Uterus (tissue), 3 donors: ENCODE measurements at regions not wholly inside any gene's neighbourhood (a gene's known extent, or its start where the extent isn't known, plus 50 kb on each side); places are given as distances from the start of the nearest gene placed in this dataset.
"Not testable (repeated sequence)": the region's sequence is repeated elsewhere in the genome, so short reads cannot be mapped to it uniquely, and the experiment has no call there.

Experiments
- DNase-seq, 2 donors: peaks; one replicate each; pipeline ENCODE4 v3.0.0-alpha.2; 2019 to 2020
- H3K27ac ChIP-seq, 2 donors: fragments of 200-600 bp; sonication (generic); 1 replicate in 1 of 2; 2 replicates in 1 of 2; pipeline ENCODE4 v1.5.1; 2016 to 2018
- H3K27me3 ChIP-seq, 2 donors: fragments of 200-600 bp; sonication (generic); one replicate each; pipeline ENCODE4 v1.5.1; 2018 to 2019; ENCODE audit warnings: control low read depth in 1 of 2
- H3K36me3 ChIP-seq, 2 donors: fragments of 200-600 bp; sonication (generic); one replicate each; pipeline ENCODE4 v1.5.1; 2019; ENCODE audit warnings: control low read depth in 1 of 2
- H3K4me1 ChIP-seq, 2 donors: fragments of 200-600 bp; sonication (generic); one replicate each; pipeline ENCODE4 v1.5.1; 2018 to 2019; ENCODE audit warnings: control low read depth in 1 of 2
- H3K4me3 ChIP-seq, 2 donors: fragments of 200-600 bp; sonication (generic); 1 replicate in 1 of 2; 2 replicates in 1 of 2; pipeline ENCODE4 v1.5.1; 2018 to 2019; ENCODE audit warnings: mild to moderate bottlenecking in 1 of 2
- H3K9me3 ChIP-seq, 2 donors: fragments of 200-600 bp; sonication (generic); one replicate each; pipeline ENCODE4 v1.5.1; 2019; ENCODE audit warnings: control low read depth in 1 of 2
- CTCF ChIP-seq, 4 experiments: fragments of 200-600 bp in 2 of 4; fragments of 450-650 bp in 2 of 4; sonication (generic) in 2 of 4; IDR thresholded peaks; one replicate each; pipeline ENCODE4 v1.5.1; 2016 to 2019; ENCODE audit warnings: antibody characterized with exemption in 4 of 4, mild to moderate bottlenecking in 2 of 4, moderate library complexity in 1 of 4
- POLR2A ChIP-seq, 2 donors: fragments of 450-650 bp; IDR thresholded peaks; one replicate each; pipeline ENCODE4 v1.6.1; 2016; ENCODE audit warnings: antibody characterized with exemption in 2 of 2, mild to moderate bottlenecking in 1 of 2, moderate library complexity in 1 of 2
- intact Hi-C: fragments of 100-400 bp; cut with DNase I; formaldehyde crosslinking; loops from one replicate; pipeline ENCODE4 v1.15.1; 2023; ENCODE audit warnings: low total_unique reads
- donor health status: DM: yes; HTN: yes; CAD: no.

- DNase-seq: no peak
- no peaks in the 10 kb centered on the region for H3K36me3 ChIP-seq
- H3K9me3 ChIP-seq: no peaks in the 10 kb centered on the region
- no peaks in the 10 kb centered on the region for H3K27me3 ChIP-seq
- TF ChIP-seq POLR2A (IDR thresholded peaks at IDR 0.05): no peak
- no peak for TF ChIP-seq CTCF (IDR thresholded peaks at IDR 0.05)
- H3K4me1 ChIP-seq: no peaks in the 10 kb centered on the region
- intact Hi-C loops: no loop called here
- H3K27ac ChIP-seq: no peak overlapping the region
- no peak overlapping the region for H3K4me3 ChIP-seq
Observed at GRCh38 chr7:4527988-4528636, 154.0 kb upstream of the FOXK1 start.

GRCh38 chr7:4531236-4531635 lies 150.9 kb upstream of the FOXK1 start:
- intact Hi-C loops: no loop called here
- no peak for TF ChIP-seq POLR2A (IDR thresholded peaks at IDR 0.05)
- TF ChIP-seq CTCF (IDR thresholded peaks at IDR 0.05): no peak
- H3K36me3 ChIP-seq: no peaks in the 10 kb centered on the region
- no peak overlapping the region for H3K4me3 ChIP-seq
- no peak overlapping the region for H3K27ac ChIP-seq
- H3K9me3 ChIP-seq: no peaks in the 10 kb centered on the region
- H3K27me3 ChIP-seq: no peaks in the 10 kb centered on the region
- no peak for DNase-seq
- H3K4me1 ChIP-seq: no peaks in the 10 kb centered on the region

GRCh38 chr7:4533339-4533738 lies 148.8 kb upstream of the FOXK1 start:
- H3K36me3 ChIP-seq, H3K27ac ChIP-seq, H3K27me3 ChIP-seq, DNase-seq, H3K9me3 ChIP-seq, H3K4me1 ChIP-seq, intact Hi-C loops, H3K4me3 ChIP-seq: not testable (repeated sequence)

GRCh38 chr7:4549681-4550080 lies 132.4 kb upstream of the FOXK1 start:
- no peaks in the 10 kb centered on the region for H3K9me3 ChIP-seq
- no peaks in the 10 kb centered on the region for H3K4me1 ChIP-seq
- H3K36me3 ChIP-seq: no peaks in the 10 kb centered on the region
- H3K27ac ChIP-seq: no peak overlapping the region
- DNase-seq: no peak
- H3K4me3 ChIP-seq: no peak overlapping the region
- TF ChIP-seq CTCF (IDR thresholded peaks at IDR 0.05): no peak
- TF ChIP-seq POLR2A (IDR thresholded peaks at IDR 0.05): no peak
- intact Hi-C loops: no loop called here
- no peaks in the 10 kb centered on the region for H3K27me3 ChIP-seq

- intact Hi-C loops: no loop called here
- no peak for DNase-seq
- TF ChIP-seq POLR2A (IDR thresholded peaks at IDR 0.05): no peak
- TF ChIP-seq CTCF (IDR thresholded peaks at IDR 0.05): no peak
- Histone ChIP-seq H3K27me3 (no peaks in the 10 kb centered on the region), H3K4me1 (no peaks in the 10 kb centered on the region), H3K4me3 (no peak overlapping the region), H3K9me3 (no peaks in the 10 kb centered on the region), H3K27ac (no peak overlapping the region), H3K36me3 (no peaks in the 10 kb centered on the region)
Observed at GRCh38 chr7:4550117-4550516, 132.0 kb upstream of the FOXK1 start.

- no peak for DNase-seq
Observed at GRCh38 chr7:4552985-4553384, 129.1 kb upstream of the FOXK1 start.

More at GRCh38 chr7:4552985-4553384, 129.1 kb upstream of the FOXK1 start:
- H3K9me3 ChIP-seq: no peaks in the 10 kb centered on the region
- no peaks in the 10 kb centered on the region for H3K36me3 ChIP-seq
- H3K27ac ChIP-seq: no peak overlapping the region
- intact Hi-C loops: no loop called here
- H3K4me3 ChIP-seq: no peak overlapping the region
- TF ChIP-seq POLR2A (IDR thresholded peaks at IDR 0.05): no peak
- no peak for TF ChIP-seq CTCF (IDR thresholded peaks at IDR 0.05)
- H3K4me1 ChIP-seq: no peaks in the 10 kb centered on the region
- H3K27me3 ChIP-seq: no peaks in the 10 kb centered on the region
